AG20443 (cell line): ENCODE measurements at regions not wholly inside any gene's neighbourhood (a gene's known extent, or its start where the extent isn't known, plus 50 kb on each side); places are given as distances from the start of the nearest gene placed in this dataset.
"Not testable (repeated sequence)": the region's sequence is repeated elsewhere in the genome, so short reads cannot be mapped to it uniquely, and the experiment has no call there.

Source experiments
- DNase-seq: peaks from one replicate; pipeline ENCODE4 v3.0.0; 2012; ENCODE audit warnings: low spot score, mixed read lengths

DNA sequence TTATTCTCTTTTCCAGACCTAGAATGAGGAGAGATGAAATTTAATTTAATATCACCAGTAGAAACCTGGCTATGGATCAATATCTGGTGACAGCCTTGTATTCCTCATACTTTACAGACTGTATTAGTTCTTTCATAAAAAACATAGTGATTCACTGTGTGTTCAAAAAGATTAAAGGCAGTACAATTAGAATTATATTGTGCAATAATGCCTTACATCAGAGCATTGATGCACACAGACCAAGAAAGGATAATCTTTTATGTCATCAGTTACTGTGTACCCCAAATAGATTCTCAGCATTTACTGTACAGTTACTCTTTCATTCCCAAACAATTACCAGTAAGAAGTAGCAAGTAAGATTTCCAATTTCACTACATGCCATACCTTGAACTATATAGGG, 260.5 kb upstream of the ANXA10 start:
- no peak for DNase-seq

DNA sequence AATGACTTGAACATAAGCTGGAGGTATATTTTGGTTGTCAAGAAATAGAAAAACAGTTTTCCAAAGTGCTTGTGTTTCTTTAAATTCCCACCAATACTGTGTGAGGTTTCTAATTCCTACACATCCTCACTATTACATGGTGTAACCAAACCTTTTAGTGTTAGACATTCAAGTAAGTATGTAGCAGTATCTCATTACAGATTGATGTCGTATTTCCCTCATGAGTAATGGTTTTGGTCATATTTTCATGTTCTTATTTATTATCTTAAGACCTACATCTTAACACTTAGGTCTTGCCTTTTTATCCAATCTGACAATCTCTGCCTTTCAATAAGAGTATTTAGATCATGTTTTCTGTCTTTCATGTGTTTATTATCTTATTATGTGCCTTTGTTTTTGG, 253.7 kb upstream of the ANXA10 start:
- DNase-seq = no peak

DNA sequence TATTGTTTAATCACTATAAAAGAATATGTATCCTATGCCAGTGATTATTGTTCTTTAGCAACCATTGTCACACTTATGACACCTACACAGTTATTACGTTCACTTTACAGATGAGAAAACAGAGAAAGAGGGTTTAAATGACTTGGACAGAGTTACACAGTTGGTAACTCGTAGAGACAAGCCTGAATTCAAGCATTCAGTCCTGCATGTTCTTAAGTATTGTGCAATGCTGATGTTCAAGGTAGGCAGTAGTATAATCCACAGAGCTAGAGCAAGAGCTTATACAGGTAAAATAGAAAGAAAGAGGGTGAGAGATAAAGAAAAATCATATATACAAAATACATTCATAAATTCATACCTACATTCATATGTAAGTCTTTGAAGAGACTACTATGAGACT, 249.8 kb upstream of the ANXA10 start:
- no peak for DNase-seq

DNA sequence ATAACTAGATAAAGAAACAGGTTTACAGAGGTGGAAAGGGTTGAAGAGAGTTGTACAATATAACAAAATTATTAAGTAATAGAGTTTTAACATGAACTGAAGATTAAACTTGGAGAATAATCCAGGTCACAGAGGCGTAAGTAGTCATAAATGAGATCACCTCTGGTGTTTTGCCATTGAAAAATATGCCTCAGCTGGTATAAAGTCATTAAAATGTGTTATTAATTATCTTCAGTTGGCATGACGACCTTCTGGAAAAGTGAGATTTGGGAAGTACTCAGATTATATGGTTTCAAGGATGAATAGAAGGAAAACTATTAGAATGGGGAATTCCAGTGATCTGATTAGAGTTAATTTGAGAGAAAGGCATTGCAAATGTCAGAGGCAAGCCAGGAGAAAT, 237.5 kb upstream of the ANXA10 start:
- DNase-seq = no peak

DNA sequence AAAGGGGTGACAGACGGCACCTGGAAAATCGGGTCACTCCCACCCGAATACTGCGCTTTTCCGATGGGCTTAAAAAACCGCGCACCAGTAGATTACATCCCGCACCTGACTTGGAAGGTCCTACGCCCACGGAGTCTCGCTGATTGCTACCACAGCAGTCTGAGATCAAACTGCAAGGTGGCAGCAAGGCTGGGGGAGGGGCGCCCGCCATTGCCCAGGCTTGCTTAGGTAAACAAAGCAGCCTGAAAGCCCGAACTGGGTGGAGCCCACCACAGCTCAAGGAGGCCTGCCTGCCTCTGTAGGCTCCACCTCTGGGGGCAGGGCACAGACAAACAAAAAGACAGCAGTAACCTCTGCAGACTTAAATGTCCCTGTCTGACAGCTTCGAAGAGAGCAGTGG, 234.2 kb upstream of the ANXA10 start:
- not testable (repeated sequence) for DNase-seq

DNA sequence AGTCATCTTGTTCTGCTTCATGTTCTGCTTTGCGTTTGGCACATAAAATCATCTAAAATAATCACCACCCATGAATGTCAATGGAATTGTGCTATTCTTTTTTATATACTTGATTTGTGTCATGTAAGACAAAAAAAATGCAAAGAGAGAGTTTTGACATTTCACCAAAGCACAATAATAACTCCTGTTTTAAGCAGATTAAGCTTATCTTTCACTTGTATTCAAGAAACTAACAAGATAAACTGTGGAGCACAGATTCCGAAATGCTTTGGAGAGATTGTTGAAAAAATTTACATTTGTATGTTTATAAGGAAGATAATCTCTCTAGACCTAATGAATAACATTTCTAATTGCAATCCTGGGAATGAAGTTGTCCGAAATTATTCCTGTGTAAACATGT, 225.1 kb upstream of the ANXA10 start:
- no peak for DNase-seq

DNA sequence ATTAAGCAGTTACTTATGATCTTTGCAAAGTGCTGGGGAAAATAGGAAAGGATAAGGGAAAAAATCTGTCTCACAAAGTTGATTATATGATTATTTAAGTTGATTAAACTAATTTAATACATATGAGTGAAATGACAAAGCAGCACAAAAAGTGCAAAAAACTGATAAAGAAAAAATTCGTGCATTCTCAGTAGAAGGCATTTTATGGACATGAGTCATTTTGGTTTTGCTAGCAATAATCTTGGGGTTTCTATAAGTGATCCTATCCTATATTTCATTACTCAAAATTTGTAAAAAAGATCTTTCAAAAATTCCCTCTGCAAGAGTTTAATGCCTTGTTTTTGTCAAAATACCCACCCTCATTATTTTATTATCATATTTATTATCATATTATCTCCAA, 224.2 kb upstream of the ANXA10 start:
- no peak for DNase-seq

DNA sequence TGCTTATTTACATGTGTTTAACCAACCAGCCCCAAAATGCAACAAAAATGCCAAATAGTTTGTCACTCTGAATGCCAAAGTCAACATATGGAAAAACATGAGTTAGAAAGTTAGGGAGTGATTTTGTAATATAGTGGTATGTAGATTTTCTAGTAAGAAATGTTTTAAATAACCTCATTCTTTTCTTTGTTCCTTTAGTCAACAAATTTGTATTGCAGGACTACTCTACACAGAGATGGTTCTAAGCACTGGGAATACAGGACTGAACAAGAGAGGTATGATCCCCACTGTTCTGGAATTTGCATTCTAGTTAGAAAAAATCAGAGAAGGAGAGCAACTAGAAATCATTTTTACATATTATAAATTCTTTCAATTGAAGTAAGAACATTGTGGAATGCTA, 218.8 kb upstream of the ANXA10 start:
- DNase-seq = no peak

DNA sequence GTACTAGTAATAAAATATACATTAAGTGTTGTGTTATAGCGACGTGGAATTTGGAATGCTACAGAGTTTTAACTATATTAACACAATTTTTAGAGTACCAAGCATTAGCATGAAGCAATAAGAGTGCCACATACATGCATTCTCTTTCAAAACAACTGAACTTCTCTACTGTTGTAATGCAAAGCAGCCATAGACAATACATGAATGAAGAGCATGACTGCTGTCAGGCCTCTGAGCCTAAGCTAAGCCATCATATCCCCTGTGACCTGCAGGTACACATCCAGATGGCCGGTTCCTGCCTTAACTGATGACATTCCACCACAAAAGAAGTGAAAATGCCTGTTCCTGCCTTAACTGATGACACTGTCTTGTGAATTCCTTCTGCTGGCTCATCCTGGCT, 216.2 kb upstream of the ANXA10 start:
- not testable (repeated sequence) for DNase-seq

DNA sequence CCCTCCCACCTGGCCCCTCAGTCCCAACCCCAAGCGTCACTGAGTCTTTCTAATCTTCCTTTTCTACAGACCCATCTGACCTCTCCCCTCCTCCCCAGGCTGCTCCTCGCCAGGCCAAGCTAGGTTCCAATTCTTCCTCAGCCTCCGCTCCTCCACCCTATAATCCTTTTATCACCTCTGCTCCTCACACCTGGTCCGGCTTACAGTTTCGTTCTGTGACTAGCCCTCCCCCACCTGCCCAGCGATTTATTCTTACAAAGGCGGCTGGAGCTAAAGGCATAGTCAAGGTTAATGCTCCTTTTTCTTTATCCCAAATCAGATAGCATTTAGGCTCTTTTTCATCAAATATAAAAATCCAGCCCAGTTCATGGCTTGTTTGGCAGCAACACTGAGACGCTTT, 214.5 kb upstream of the ANXA10 start:
- not testable (repeated sequence) for DNase-seq

DNA sequence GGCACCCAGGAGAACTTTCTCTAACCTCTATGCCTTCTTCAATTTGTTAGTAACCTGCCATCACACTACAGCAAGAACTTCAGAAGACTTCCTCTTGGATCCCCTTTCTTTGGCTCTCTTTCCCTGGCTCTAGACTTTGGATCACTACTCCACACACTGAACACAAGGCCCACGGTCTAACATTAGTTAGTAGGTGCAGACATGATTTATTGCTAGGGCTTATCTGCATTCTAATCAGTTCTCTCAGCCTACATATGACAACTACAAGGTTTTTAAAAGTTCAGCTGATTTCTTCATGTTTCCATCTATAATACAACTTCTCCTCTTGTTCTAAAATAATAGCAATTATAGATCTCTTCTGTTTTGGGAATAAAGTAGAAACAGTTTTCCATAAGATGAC, 209.1 kb upstream of the ANXA10 start:
- no peak for DNase-seq

DNA sequence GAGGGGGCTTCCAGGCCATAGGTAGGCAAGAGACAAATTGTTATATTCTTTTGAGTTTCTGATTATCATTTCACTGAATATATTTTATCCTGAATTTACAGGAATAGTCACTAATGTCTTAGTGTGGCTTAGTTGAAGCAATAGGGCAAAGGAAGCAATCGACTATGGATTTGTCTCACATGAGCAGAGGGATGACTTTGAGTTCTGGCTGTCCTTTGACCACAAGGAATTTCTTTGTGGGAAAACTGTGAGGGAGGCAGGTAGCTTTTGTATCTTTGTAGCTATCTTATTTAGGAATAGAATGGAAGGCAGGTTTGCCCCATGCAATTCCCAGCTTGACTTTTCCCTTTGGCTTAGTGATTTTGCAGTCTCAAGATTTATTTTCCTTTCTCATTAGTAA, 207.3 kb upstream of the ANXA10 start:
- DNase-seq = no peak

DNA sequence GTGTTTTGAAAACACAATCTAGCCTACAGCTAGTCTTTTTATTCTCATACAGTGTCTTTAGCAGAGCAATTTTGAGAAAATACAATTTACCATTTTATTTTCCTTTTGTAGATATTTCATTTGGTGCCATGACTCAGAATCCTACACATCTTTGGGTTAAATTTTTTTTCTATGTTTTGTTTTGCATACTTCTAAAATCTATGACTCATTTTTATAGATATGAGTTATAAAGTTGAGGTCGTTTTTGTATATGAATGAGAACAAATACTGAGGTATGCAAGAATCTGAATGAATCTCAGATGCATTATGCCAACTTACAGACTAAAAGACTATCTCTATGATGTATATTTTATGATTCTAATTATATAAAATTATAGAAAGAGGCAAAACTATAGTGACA, 206.5 kb upstream of the ANXA10 start:
- DNase-seq = no peak

DNA sequence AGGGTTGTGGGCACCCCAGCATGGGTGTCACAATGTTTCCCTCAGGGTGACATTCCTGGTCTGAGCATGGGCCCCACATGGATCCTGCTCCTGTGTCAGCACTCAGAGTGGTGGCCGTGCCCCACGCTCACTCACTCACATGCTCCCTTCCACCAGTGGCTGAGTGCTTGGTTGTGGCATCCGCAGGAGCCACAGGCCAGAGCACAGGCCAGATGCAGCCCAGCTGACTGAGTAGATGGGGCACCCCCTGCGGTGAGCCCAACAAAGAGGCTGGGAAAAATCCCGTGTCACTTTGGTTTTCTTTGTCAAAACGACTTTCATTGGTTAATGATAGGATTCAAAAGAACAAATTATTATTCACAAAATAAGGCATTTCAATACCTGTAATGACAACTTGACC, 204.6 kb upstream of the ANXA10 start:
- DNase-seq = no peak

DNA sequence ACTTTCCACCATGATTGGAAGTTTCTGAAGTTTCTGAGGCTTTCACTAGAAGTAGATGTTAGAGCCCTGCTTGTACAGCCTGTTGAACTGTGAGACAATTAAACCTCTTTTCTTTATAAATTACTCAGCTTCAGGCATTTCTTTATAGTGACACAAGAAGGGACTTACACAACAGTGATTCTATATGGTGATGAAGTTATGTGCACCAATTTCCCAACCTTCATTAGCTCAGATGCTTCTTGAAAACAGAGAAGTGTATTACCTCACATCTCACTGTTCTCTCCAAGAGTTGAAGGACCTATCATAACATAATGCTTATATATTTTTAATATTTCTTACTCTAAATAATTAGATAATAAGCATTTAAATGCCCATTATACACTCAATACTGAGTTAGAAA, 202.1 kb upstream of the ANXA10 start:
- DNase-seq = no peak

DNA sequence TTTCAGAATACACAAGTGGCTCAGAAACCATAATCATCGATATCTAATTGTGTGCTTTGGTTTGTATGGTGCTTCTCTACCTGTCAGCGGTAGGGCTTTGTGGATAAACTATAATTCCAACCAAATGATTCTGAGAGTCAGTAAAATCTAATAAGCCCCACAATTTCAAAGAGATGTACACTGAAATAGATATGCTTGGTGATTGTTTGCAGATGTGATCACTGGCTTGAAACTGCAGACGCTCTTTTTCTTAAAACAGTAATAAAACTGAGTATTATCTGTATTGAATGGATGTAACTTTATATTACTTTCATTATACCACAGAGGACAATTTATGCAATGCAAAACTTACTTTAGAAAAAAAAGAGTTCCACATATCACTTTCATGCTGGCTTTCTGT, 198.8 kb upstream of the ANXA10 start:
- no peak for DNase-seq

DNA sequence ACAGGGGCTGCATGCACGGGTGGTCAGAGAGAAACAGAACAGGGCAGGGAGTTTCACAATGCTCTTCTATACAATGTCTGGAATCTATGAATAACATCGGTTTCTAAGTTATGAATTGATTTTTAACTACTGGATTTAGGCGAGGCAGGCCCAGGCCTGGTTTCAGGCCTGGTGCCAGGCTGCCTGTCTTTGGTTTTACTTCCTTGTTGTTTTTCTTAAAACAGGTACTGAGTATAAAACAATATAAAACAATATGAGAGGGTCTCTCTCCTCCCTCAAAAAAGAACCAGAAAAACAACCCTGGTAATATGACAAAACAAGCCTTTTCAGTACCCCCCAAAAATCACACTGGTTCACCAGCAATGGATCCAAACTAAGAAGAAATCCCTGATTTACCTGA, 196.1 kb upstream of the ANXA10 start:
- DNase-seq = not testable (repeated sequence)

DNA sequence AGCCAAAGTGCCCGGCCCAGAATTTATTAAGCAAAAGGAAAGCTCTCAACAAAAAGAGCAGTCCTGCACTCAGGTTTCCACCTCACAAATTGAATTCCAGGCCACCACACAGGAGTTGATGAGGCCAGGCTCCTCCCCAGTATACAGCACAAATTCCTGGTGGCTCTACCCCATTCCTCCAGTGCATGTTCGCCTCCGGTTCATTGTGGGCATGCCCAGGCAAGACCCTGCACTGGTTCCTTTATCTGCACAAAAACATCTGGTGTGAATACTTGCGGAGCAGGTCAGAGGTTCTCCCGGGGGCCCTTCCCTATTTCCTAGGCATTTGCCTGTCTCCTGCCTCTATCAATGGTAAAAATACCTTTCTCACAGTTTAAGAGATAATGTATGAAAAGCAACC, 195.2 kb upstream of the ANXA10 start:
- DNase-seq = no peak

DNA sequence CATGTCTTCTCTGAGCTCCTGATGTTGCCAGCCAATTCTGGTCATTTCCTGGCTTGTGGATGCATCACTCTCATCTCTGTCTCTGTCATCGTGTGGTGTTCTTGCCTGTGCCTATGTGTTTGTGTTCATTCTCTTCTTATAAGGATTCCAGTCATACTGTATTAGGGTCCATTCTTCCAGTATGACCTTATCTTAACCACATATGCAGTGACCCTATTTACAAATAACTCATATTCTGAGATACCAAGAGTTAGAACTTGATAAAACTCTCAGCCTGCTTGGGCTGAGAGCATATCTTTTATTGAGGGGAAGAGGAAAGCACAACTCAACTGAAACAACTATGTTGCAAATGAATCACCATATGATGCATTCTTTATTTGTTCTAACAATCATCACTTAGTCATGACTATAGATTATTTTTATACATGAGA, 189.0 kb upstream of the ANXA10 start:
- no peak for DNase-seq

DNA sequence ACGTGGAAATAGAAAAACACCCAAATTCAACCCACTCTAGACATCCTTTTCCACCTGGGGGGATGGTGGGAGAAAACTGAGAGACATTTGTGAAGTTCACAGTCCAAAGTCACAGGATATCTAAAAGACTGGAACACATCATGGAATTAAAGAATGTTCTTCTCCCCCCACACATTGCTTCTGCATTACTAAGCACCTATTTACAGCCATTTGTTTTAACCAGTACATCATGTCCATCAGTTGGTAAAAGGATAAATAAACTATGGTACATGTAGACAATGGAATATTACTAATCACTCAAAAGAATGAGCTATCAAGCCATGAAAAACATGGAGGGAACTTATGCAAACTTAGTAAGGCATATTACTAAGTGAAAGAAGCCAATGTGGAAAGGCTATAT, 185.5 kb upstream of the ANXA10 start:
- DNase-seq = no peak

DNA sequence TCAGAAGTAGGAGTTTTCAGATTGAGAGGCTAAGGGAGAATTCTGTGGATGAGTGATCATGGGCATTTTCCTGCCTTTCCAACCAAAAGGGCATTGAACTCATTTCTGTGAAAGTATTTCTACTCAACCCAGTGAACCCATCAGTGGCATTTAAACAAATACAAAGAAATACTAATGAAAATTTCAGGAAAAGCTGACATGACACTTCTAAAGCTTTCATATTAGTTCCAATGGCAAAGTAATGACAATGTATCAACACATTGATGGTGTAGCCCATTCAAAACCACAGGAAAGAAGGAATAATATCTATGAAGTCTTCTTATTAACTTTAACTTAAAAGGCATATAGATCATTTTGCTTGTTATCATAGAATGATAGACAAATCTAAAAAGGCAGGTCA, 183.5 kb upstream of the ANXA10 start:
- DNase-seq = no peak

DNA sequence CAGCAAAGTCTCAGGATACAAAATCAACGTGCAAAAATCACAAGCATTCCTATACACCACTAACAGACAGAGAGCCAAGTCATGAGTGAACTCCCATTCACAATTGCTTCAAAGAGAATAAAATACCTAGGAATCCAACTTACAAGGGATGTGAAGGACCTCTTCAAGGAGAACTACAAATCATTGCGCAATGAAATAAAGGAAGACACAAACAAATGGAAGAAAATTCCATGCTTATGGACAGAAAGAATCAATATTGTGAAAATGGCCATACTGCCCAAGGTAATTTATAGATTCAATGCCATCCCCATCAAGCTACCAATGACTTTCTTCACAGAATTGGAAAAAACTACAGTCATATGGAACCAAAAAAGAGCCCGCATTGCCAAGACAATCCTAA, 179.8 kb upstream of the ANXA10 start:
- DNase-seq = not testable (repeated sequence)

DNA sequence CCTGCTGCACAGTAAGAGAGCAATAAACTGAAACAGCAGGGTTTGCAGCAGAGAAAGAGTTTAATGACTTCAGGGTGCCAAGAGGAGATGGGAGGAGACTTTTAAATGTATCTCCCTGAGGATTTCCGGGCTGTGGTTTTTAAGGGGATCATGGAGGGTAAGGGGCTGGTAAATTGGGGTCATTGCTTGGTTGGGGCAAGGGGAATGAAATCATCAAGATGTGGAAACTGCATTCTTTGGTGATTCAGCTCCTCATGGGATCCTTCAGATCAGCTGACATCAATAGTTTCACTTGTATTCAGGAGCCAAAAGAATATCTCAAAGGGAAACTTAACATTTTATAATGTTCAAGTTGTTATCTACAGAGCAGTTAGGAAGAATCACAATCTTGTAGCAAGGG, 174.3 kb upstream of the ANXA10 start:
- no peak for DNase-seq

DNA sequence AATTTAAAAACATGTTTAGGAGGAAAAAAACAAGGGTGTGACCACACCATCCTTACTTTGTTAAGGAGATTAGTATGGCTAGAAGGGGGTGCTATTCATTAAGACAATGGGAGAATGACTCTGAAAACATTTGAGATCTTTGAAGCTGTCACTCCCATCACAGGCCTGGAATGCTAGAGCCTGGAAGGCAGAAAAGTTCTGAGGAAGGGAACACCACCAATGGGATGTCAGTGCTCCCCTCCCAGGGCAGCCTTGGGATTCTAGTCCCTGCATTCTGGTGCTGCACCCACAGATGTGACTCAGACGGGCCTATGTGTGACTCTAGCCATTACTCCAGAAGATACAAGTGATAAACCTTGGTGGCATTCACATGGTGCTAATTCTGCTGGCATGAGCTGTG, 162.2 kb upstream of the ANXA10 start:
- no peak for DNase-seq

DNA sequence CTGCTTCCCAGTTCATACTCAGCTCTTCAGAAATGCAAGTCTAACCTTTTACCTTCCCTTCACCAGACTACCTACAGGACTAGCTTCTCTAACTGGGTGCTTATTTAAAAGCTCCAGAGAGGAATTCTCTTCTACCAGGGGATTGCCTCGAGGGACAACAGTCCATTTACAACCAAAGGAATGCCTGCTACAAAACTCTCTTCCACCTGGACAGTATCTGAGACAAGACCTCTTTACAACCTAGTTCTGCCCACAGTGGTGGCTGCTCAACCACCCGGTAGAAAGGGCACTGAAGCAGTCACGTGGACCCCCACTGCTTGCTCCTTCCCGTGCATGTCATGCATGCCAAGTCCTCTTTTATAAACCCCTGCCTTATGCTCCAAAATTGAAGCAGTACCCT, 158.1 kb upstream of the ANXA10 start:
- no peak for DNase-seq
